ENCODE measurements at regions not wholly inside any gene's neighbourhood (a gene's known extent, or its start where the extent isn't known, plus 50 kb on each side); places are given as distances from the start of the nearest gene placed in this dataset.

GRCh38 chr4:17286752-17287460, 225.0 kb downstream of the QDPR start:
- H3K4me3 ChIP-seq (ENCODE audit: low read length), result no peak overlapping the region

DNA sequence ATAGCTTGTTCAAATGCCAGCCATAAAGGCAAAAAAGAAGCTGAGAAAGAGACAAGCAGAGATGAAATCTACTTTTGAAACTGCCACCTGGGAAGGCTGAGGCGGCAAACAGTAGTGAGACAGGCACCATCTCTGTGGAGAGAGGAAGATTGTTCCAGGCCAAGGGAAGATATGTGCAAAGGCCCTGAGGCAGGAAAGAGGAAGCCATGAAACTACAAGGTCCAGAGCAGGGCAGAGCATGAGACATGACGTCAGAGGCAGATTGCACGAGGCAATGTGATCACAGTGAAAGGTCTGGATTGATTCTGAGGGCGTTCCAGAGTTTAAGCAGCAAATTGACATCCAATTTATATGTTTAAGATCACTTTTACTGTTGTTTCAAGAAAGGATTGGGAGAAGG, 226.1 kb downstream of the QDPR start:
- no peaks in the 10 kb centered on the region for H3K36me3 ChIP-seq (ENCODE audit: control insufficient read depth, low read length)
- H3F3A ChIP-seq (ENCODE audit: control insufficient read depth, insufficient read depth), result no peaks in the 10 kb centered on the region
- H3K4me1 ChIP-seq (ENCODE audit: control insufficient read depth, low read length), result no peaks in the 10 kb centered on the region
- no peaks in the 10 kb centered on the region for H3K27me3 ChIP-seq (ENCODE audit: control insufficient read depth, low read length)
- H3K27ac ChIP-seq (ENCODE audit: low read depth, low read length), result no peak overlapping the region
- no peaks in the 10 kb centered on the region for H4K20me1 ChIP-seq (ENCODE audit: control insufficient read depth, insufficient read depth, low read depth, low read length)
- H3K79me2 ChIP-seq (ENCODE audit: control insufficient read depth, low read length), result no peaks in the 10 kb centered on the region
- H3K4me2 ChIP-seq (ENCODE audit: low read length), result no peak overlapping the region
- no peaks in the 10 kb centered on the region for H3K9me2 ChIP-seq (replicated peaks; ENCODE audit: control insufficient read depth, low read length)
- TF ChIP-seq, protein P1, sequence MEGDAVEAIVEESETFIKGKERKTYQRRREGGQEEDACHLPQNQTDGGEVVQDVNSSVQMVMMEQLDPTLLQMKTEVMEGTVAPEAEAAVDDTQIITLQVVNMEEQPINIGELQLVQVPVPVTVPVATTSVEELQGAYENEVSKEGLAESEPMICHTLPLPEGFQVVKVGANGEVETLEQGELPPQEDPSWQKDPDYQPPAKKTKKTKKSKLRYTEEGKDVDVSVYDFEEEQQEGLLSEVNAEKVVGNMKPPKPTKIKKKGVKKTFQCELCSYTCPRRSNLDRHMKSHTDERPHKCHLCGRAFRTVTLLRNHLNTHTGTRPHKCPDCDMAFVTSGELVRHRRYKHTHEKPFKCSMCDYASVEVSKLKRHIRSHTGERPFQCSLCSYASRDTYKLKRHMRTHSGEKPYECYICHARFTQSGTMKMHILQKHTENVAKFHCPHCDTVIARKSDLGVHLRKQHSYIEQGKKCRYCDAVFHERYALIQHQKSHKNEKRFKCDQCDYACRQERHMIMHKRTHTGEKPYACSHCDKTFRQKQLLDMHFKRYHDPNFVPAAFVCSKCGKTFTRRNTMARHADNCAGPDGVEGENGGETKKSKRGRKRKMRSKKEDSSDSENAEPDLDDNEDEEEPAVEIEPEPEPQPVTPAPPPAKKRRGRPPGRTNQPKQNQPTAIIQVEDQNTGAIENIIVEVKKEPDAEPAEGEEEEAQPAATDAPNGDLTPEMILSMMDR (IDR thresholded peaks at IDR 0.05; ENCODE audit: low read depth, low read length, poor library complexity, severe bottlenecking), result no peak
- no peak for TF ChIP-seq EZH2phosphoT487 (IDR thresholded peaks at IDR 0.05; ENCODE audit: borderline replicate concordance, low read length)
- no peaks in the 10 kb centered on the region for H3K9me3 ChIP-seq (ENCODE audit: control insufficient read depth, insufficient read depth, low read length)
- H3K4me3 ChIP-seq (ENCODE audit: low read length), result no peak overlapping the region

More at GRCh38 chr4:17286752-17287460, 225.0 kb downstream of the QDPR start:
- H3K27me3 ChIP-seq (ENCODE audit: control insufficient read depth, low read length), result no peaks in the 10 kb centered on the region
- H3K9me2 ChIP-seq (replicated peaks; ENCODE audit: control insufficient read depth, low read length), result no peaks in the 10 kb centered on the region
- H4K20me1 ChIP-seq (ENCODE audit: control insufficient read depth, insufficient read depth, low read depth, low read length), result no peaks in the 10 kb centered on the region
- no peaks in the 10 kb centered on the region for H3K9me3 ChIP-seq (ENCODE audit: control insufficient read depth, insufficient read depth, low read length)
- H3K27ac ChIP-seq (ENCODE audit: low read depth, low read length), result no peak overlapping the region
- H3K36me3 ChIP-seq (ENCODE audit: control insufficient read depth, low read length), result no peaks in the 10 kb centered on the region
- TF ChIP-seq, protein P1 (IDR thresholded peaks at IDR 0.05; ENCODE audit: low read depth, low read length, poor library complexity, severe bottlenecking), result no peak
- no peak for TF ChIP-seq EZH2phosphoT487 (IDR thresholded peaks at IDR 0.05; ENCODE audit: borderline replicate concordance, low read length)
- no peaks in the 10 kb centered on the region for H3F3A ChIP-seq (ENCODE audit: control insufficient read depth, insufficient read depth)
- H3K4me2 ChIP-seq (ENCODE audit: low read length), result no peak overlapping the region
- no peaks in the 10 kb centered on the region for H3K79me2 ChIP-seq (ENCODE audit: control insufficient read depth, low read length)
- no peaks in the 10 kb centered on the region for H3K4me1 ChIP-seq (ENCODE audit: control insufficient read depth, low read length)

- H3K4me3 ChIP-seq (ENCODE audit: low read length), result no peak overlapping the region
- no peaks in the 10 kb centered on the region for H3F3A ChIP-seq (ENCODE audit: control insufficient read depth, insufficient read depth)
- no peak overlapping the region for H3K27ac ChIP-seq (ENCODE audit: low read depth, low read length)
- no peaks in the 10 kb centered on the region for H3K79me2 ChIP-seq (ENCODE audit: control insufficient read depth, low read length)
- no peaks in the 10 kb centered on the region for H3K9me3 ChIP-seq (ENCODE audit: control insufficient read depth, insufficient read depth, low read length)
- no peaks in the 10 kb centered on the region for H3K4me1 ChIP-seq (ENCODE audit: control insufficient read depth, low read length)
- no peaks in the 10 kb centered on the region for H3K36me3 ChIP-seq (ENCODE audit: control insufficient read depth, low read length)
- H3K4me2 ChIP-seq (ENCODE audit: low read length), result no peak overlapping the region
- no peak for TF ChIP-seq EZH2phosphoT487 (IDR thresholded peaks at IDR 0.05; ENCODE audit: borderline replicate concordance, low read length)
- TF ChIP-seq, protein P1 (IDR thresholded peaks at IDR 0.05; ENCODE audit: low read depth, low read length, poor library complexity, severe bottlenecking), result no peak
- H3K27me3 ChIP-seq (ENCODE audit: control insufficient read depth, low read length), result no peaks in the 10 kb centered on the region
- H3K9me2 ChIP-seq (replicated peaks; ENCODE audit: control insufficient read depth, low read length), result no peaks in the 10 kb centered on the region
- H4K20me1 ChIP-seq (ENCODE audit: control insufficient read depth, insufficient read depth, low read depth, low read length), result no peaks in the 10 kb centered on the region
These were observed 227.3 kb downstream of the QDPR start for GRCh38 chr4:17284323-17285175.

Measured in DOHH2 (cell line).